ENCODE measurements at regions not wholly inside any gene's neighbourhood (a gene's known extent, or its start where the extent isn't known, plus 50 kb on each side); places are given as distances from the start of the nearest gene placed in this dataset.

GRCh38 chr5:167533814-167534795 lies 757.3 kb upstream of the WWC1 start:
- TF ChIP-seq CTCF (IDR thresholded peaks at IDR 0.05; ENCODE audit: low read depth, low read length) (no peak), POLR2A (IDR thresholded peaks at IDR 0.05; ENCODE audit: extremely low read depth, insufficient read length) (no peak), MAX (IDR thresholded peaks at IDR 0.05; ENCODE audit: low read depth, low read length) (no peak), MYC (IDR thresholded peaks at IDR 0.05; ENCODE audit: low read depth, low read length) (no peak)
- DNase-seq (ENCODE audit: low read depth): no peak
- no peak overlapping the region for H3K4me3 ChIP-seq (ENCODE audit: low read depth, low read length)

- TF ChIP-seq CTCF (IDR thresholded peaks at IDR 0.05; ENCODE audit: low read depth, low read length) (no peak), POLR2A (IDR thresholded peaks at IDR 0.05; ENCODE audit: extremely low read depth, insufficient read length) (no peak), MYC (IDR thresholded peaks at IDR 0.05; ENCODE audit: low read depth, low read length) (no peak), MAX (IDR thresholded peaks at IDR 0.05; ENCODE audit: low read depth, low read length) (no peak)
- no peak for DNase-seq (ENCODE audit: low read depth)
- H3K4me3 ChIP-seq (ENCODE audit: low read depth, low read length): no peak overlapping the region
These were observed 751.7 kb upstream of the WWC1 start for GRCh38 chr5:167539747-167540146.

- no peak for TF ChIP-seq MYC (IDR thresholded peaks at IDR 0.05; ENCODE audit: low read depth, low read length)
- TF ChIP-seq MAX (IDR thresholded peaks at IDR 0.05; ENCODE audit: low read depth, low read length): no peak
- TF ChIP-seq CTCF (IDR thresholded peaks at IDR 0.05; ENCODE audit: low read depth, low read length): no peak
- TF ChIP-seq POLR2A (IDR thresholded peaks at IDR 0.05; ENCODE audit: extremely low read depth, insufficient read length): no peak
- H3K4me3 ChIP-seq (ENCODE audit: low read depth, low read length): no peak overlapping the region
- no peak for DNase-seq (ENCODE audit: low read depth)
These were observed 745.2 kb upstream of the WWC1 start for GRCh38 chr5:167546270-167546669.

- TF ChIP-seq MYC (IDR thresholded peaks at IDR 0.05; ENCODE audit: low read depth, low read length) (no peak), MAX (IDR thresholded peaks at IDR 0.05; ENCODE audit: low read depth, low read length) (no peak), CTCF (IDR thresholded peaks at IDR 0.05; ENCODE audit: low read depth, low read length) (no peak)
- no peak overlapping the region for H3K4me3 ChIP-seq (ENCODE audit: low read depth, low read length)
- DNase-seq (ENCODE audit: low read depth): no peak
These were observed 739.1 kb upstream of the WWC1 start for GRCh38 chr5:167552356-167552755.

- TF ChIP-seq POLR2A (IDR thresholded peaks at IDR 0.05; ENCODE audit: extremely low read depth, insufficient read length) (no peak), MYC (IDR thresholded peaks at IDR 0.05; ENCODE audit: low read depth, low read length) (no peak), CTCF (IDR thresholded peaks at IDR 0.05; ENCODE audit: low read depth, low read length) (no peak), MAX (IDR thresholded peaks at IDR 0.05; ENCODE audit: low read depth, low read length) (no peak)
- DNase-seq (ENCODE audit: low read depth): no peak
These were observed 737.9 kb upstream of the WWC1 start for GRCh38 chr5:167553511-167553910.

More at GRCh38 chr5:167553511-167553910, 737.9 kb upstream of the WWC1 start:
- H3K4me3 ChIP-seq (ENCODE audit: low read depth, low read length): no peak overlapping the region

Data from NB4 (cell line).